Fibroblast of lung (primary cell): ENCODE measurements at regions not wholly inside any gene's neighbourhood (a gene's known extent, or its start where the extent isn't known, plus 50 kb on each side); places are given as distances from the start of the nearest gene placed in this dataset.

Experiments
- DNase-seq, 2 donors: peaks; one replicate each; pipeline versions ENCODE4 v3.0.0 to v3.0.0-alpha.2; 2010; ENCODE audit warnings: low read depth in 2 of 2
- H2AFZ ChIP-seq: 2 replicates; pipeline ENCODE4 v1.5.1; 2012; ENCODE audit warnings: low read length, control low read depth, inconsistent platforms
- H3K27ac ChIP-seq: 2 replicates; pipeline ENCODE4 v1.5.1; 2011; ENCODE audit warnings: low read length, control low read depth; ENCODE audit not compliant: insufficient read depth
- H3K27me3 ChIP-seq: 2 replicates; pipeline ENCODE4 v1.5.1; 2011; ENCODE audit warnings: mild to moderate bottlenecking, low read length; ENCODE audit not compliant: control insufficient read depth, insufficient read depth
- H3K36me3 ChIP-seq: 2 replicates; pipeline ENCODE4 v1.5.1; 2011; ENCODE audit warnings: low read length; ENCODE audit not compliant: control insufficient read depth, insufficient read depth
- H3K4me1 ChIP-seq: 2 replicates; pipeline ENCODE4 v1.5.1; 2011; ENCODE audit warnings: low read length; ENCODE audit not compliant: control insufficient read depth, insufficient read depth; ENCODE audit errors: extremely low read depth
- H3K4me2 ChIP-seq: 2 replicates; pipeline ENCODE4 v1.5.1; 2011; ENCODE audit warnings: low read length, control low read depth; ENCODE audit not compliant: insufficient read depth; ENCODE audit errors: extremely low read depth
- H3K4me3 ChIP-seq, 4 experiments: fragments of 200-600 bp in 1 of 4; sonication (generic) in 1 of 4; replicated peaks in 1 of 4; 2 replicates each; pipeline ENCODE4 v1.5.1; 2011 to 2016; ENCODE audit warnings: low read length in 4 of 4, low read depth in 3 of 4, mild to moderate bottlenecking in 3 of 4, control low read depth in 2 of 4, inconsistent platforms in 1 of 4, mixed read lengths in 1 of 4; ENCODE audit not compliant: insufficient read depth in 1 of 4; ENCODE audit errors: control extremely low read depth in 1 of 4
- H3K79me2 ChIP-seq: 2 replicates; pipeline ENCODE4 v1.5.1; 2012; ENCODE audit warnings: mild to moderate bottlenecking, low read length, inconsistent platforms; ENCODE audit not compliant: control insufficient read depth, insufficient read depth
- H3K9ac ChIP-seq: 2 replicates; pipeline ENCODE4 v1.5.1; 2011; ENCODE audit warnings: mild to moderate bottlenecking, low read length, control low read depth; ENCODE audit not compliant: insufficient read depth
- H3K9me3 ChIP-seq: 2 replicates; pipeline ENCODE4 v1.5.1; 2012; ENCODE audit warnings: low read depth, low read length; ENCODE audit not compliant: control insufficient read depth, insufficient read depth
- H4K20me1 ChIP-seq: 2 replicates; pipeline ENCODE4 v1.5.1; 2011; ENCODE audit warnings: low read length; ENCODE audit not compliant: control insufficient read depth, insufficient read depth; ENCODE audit errors: extremely low read depth
- EZH2 ChIP-seq: IDR thresholded peaks from 2 replicates; pipeline ENCODE4 v1.5.1; 2012; ENCODE audit warnings: low read length, control low read depth, mild to moderate bottlenecking; ENCODE audit errors: missing control alignments
- TF ChIP-seq, protein P1 (sequence below), 2 donors: IDR thresholded peaks in 1 of 2; conservative IDR thresholded peaks in 1 of 2; 1 replicate in 1 of 2; 2 replicates in 1 of 2; pipeline ENCODE4 v1.5.1; 2011 to 2012; ENCODE audit warnings: low read length in 2 of 2, control low read depth in 1 of 2, inconsistent platforms in 1 of 2, low read depth in 1 of 2, mild to moderate bottlenecking in 1 of 2

DNA sequence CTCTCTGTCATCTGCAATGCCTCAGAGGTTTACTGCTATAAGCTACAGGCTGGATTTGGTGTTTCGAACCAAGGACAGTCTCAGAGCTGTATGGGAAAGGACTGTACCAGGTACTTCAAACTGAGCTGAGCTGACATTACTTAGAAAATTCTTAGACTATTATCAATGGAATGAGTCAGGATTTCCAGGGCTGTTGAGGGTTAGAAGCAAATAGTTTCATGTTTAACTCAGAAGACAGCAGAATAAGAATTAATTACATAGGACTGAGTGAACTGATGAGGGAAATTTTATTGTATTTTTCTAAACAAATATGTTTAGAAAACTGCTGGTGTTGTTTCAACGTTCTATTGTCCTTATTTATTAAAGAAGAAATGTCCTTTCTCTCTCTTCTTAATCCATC lies 74.3 kb upstream of the CAPZB start:
- Histone ChIP-seq H3K4me3 (no peak overlapping the region), H3K4me1 (peaks cover 7% of the 10 kb centered on the region), H3K9me3 (no peaks in the 10 kb centered on the region), H3K79me2 (no peaks in the 10 kb centered on the region), H3K4me2 (no peak overlapping the region), H4K20me1 (no peaks in the 10 kb centered on the region), H2AFZ (no peak overlapping the region), H3K27me3 (no peaks in the 10 kb centered on the region), H3K36me3 (no peaks in the 10 kb centered on the region), H3K27ac (no peak overlapping the region), H3K9ac (no peak overlapping the region)
- TF ChIP-seq, protein P1, sequence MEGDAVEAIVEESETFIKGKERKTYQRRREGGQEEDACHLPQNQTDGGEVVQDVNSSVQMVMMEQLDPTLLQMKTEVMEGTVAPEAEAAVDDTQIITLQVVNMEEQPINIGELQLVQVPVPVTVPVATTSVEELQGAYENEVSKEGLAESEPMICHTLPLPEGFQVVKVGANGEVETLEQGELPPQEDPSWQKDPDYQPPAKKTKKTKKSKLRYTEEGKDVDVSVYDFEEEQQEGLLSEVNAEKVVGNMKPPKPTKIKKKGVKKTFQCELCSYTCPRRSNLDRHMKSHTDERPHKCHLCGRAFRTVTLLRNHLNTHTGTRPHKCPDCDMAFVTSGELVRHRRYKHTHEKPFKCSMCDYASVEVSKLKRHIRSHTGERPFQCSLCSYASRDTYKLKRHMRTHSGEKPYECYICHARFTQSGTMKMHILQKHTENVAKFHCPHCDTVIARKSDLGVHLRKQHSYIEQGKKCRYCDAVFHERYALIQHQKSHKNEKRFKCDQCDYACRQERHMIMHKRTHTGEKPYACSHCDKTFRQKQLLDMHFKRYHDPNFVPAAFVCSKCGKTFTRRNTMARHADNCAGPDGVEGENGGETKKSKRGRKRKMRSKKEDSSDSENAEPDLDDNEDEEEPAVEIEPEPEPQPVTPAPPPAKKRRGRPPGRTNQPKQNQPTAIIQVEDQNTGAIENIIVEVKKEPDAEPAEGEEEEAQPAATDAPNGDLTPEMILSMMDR (conservative IDR thresholded peaks at IDR 0.05 in 1 of 2, IDR thresholded peaks at IDR 0.05 in 1 of 2; ENCODE audit: low read depth in 1 of 2, low read length in 2 of 2) = no peak
- no peak for TF ChIP-seq EZH2
- DNase-seq = peak; percentile 64 to 93

- Histone ChIP-seq H3K4me1 (peaks cover 2% of the 10 kb centered on the region), H3K27ac (no peak overlapping the region), H4K20me1 (no peaks in the 10 kb centered on the region), H3K27me3 (no peaks in the 10 kb centered on the region), H3K4me3 (no peak overlapping the region), H3K9ac (no peak overlapping the region), H3K4me2 (no peak overlapping the region), H3K79me2 (no peaks in the 10 kb centered on the region), H3K36me3 (no peaks in the 10 kb centered on the region), H3K9me3 (no peaks in the 10 kb centered on the region), H2AFZ (peak overlapping the region; percentile 33)
- TF ChIP-seq, protein P1 (conservative IDR thresholded peaks at IDR 0.05 in 1 of 2, IDR thresholded peaks at IDR 0.05 in 1 of 2; ENCODE audit: low read depth in 1 of 2, low read length in 2 of 2) = no peak
- no peak for TF ChIP-seq EZH2
- DNase-seq = peak; percentile 28 to 39
Measured at GRCh38 chr1:19557609-19558051, 72.3 kb upstream of the CAPZB start.

DNA sequence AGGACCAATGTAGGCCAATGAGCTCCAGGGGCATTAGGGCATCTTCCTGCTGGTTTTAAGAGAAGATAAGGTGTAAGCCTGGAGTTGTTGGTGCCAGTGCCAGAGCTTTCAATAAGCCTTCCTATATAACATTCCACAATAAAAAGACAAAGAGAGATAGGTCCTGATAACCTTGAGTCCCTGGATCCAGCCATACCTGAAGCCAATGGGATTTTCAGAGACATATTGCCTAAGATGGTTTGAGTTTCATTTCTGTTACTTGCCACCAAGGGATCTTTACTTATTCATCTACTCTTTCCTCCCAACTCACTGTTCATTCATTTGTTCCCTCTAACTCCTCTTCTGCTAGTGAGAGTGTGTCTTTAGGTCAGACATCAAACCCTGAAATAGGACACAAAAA lies 68.8 kb upstream of the CAPZB start:
- Histone ChIP-seq H3K27ac (no peak overlapping the region), H3K4me3 (no peak overlapping the region), H3K36me3 (no peaks in the 10 kb centered on the region), H3K9ac (no peak overlapping the region), H3K27me3 (no peaks in the 10 kb centered on the region), H3K9me3 (no peaks in the 10 kb centered on the region), H3K79me2 (no peaks in the 10 kb centered on the region), H4K20me1 (no peaks in the 10 kb centered on the region), H3K4me1 (no peaks in the 10 kb centered on the region), H2AFZ (no peak overlapping the region), H3K4me2 (no peak overlapping the region)
- no peak for DNase-seq
- TF ChIP-seq EZH2 = no peak
- TF ChIP-seq, protein P1 (conservative IDR thresholded peaks at IDR 0.05 in 1 of 2, IDR thresholded peaks at IDR 0.05 in 1 of 2; ENCODE audit: low read depth in 1 of 2, low read length in 2 of 2) = no peak
